ENCODE measurements at regions not wholly inside any gene's neighbourhood (a gene's known extent, or its start where the extent isn't known, plus 50 kb on each side); places are given as distances from the start of the nearest gene placed in this dataset.

GRCh38 chr5:10081584-10081983, 168.1 kb downstream of the ATPSCKMT start:
- Histone ChIP-seq H2AFZ (ENCODE audit: insufficient read depth, low read depth, low read length, poor library complexity, severe bottlenecking) (no peak overlapping the region), H3K4me1 (ENCODE audit: control insufficient read depth in 1 of 2, insufficient read depth in 2 of 2, low read length in 2 of 2) (no peaks in the 10 kb centered on the region), H3K36me3 (replicated peaks in 1 of 2; ENCODE audit: control insufficient read depth in 1 of 2, insufficient read depth in 2 of 2, low read length in 2 of 2) (no peaks in the 10 kb centered on the region), H3K9me3 (replicated peaks in 1 of 2; ENCODE audit: control insufficient read depth in 1 of 2, insufficient read depth in 1 of 2, low read length in 2 of 2) (peaks cover 0 to 8% of the 10 kb centered on the region in 2 donors), H3K9ac (ENCODE audit: insufficient read depth, low read length, poor library complexity, severe bottlenecking) (no peak overlapping the region), H3K4me2 (replicated peaks; ENCODE audit: extremely low read depth, low read length, poor library complexity, severe bottlenecking) (no peak overlapping the region), H4K20me1 (ENCODE audit: insufficient read depth, low read length) (no peaks in the 10 kb centered on the region), H3K79me2 (ENCODE audit: insufficient read depth, low read length) (no peaks in the 10 kb centered on the region), H3K27me3 (ENCODE audit: control insufficient read depth in 2 of 2, insufficient read depth in 2 of 2, low read length in 2 of 2) (no peaks in the 10 kb centered on the region), H3K4me3 (replicated peaks in 1 of 3; ENCODE audit: low read depth in 2 of 3, low read length in 3 of 3) (no peak overlapping the region), H3K27ac (ENCODE audit: low read depth in 1 of 2, low read length in 2 of 2) (no peak overlapping the region)
- no peak overlapping the region for H3K27ac Mint-ChIP-seq
- 80% methylated on average over 1 of the region's 4 CpGs for WGBS (ENCODE audit: insufficient coverage)
- DNase-seq: no peak
- no peaks in the 10 kb centered on the region for H3K4me1 Mint-ChIP-seq
- no peaks in the 10 kb centered on the region for H3K27me3 Mint-ChIP-seq (ENCODE audit: low read depth in 3 of 3)
- H3K4me3 Mint-ChIP-seq: no peak overlapping the region
- peaks cover 0 to 8% (median 0%) of the 10 kb centered on the region in 7 donors for H3K9me3 Mint-ChIP-seq
- H3K36me3 Mint-ChIP-seq: no peaks in the 10 kb centered on the region
- TF ChIP-seq CTCF (IDR thresholded peaks at IDR 0.05): no peak
- intact Hi-C loops (cut with micrococcal nuclease): no loop called here

- WGBS (ENCODE audit: insufficient coverage): 86% methylated on average over 8 of the region's 11 CpGs
- Mint-ChIP-seq H3K4me1 (no peaks in the 10 kb centered on the region), H3K36me3 (no peaks in the 10 kb centered on the region), H3K4me3 (no peak overlapping the region), H3K27ac (no peak overlapping the region), H3K9me3 (peaks cover 0 to 8% (median 3%) of the 10 kb centered on the region in 7 donors), H3K27me3 (ENCODE audit: low read depth in 3 of 3) (no peaks in the 10 kb centered on the region)
- Histone ChIP-seq H3K79me2 (ENCODE audit: insufficient read depth, low read length) (no peaks in the 10 kb centered on the region), H3K9me3 (replicated peaks in 1 of 2; ENCODE audit: control insufficient read depth in 1 of 2, insufficient read depth in 1 of 2, low read length in 2 of 2) (peaks cover 0 to 8% of the 10 kb centered on the region in 2 donors), H3K27ac (ENCODE audit: low read depth in 1 of 2, low read length in 2 of 2) (no peak overlapping the region), H3K4me1 (ENCODE audit: control insufficient read depth in 1 of 2, insufficient read depth in 2 of 2, low read length in 2 of 2) (no peaks in the 10 kb centered on the region), H3K9ac (ENCODE audit: insufficient read depth, low read length, poor library complexity, severe bottlenecking) (no peak overlapping the region), H3K4me2 (replicated peaks; ENCODE audit: extremely low read depth, low read length, poor library complexity, severe bottlenecking) (no peak overlapping the region), H2AFZ (ENCODE audit: insufficient read depth, low read depth, low read length, poor library complexity, severe bottlenecking) (no peak overlapping the region), H3K4me3 (replicated peaks in 1 of 3; ENCODE audit: low read depth in 2 of 3, low read length in 3 of 3) (no peak overlapping the region), H4K20me1 (ENCODE audit: insufficient read depth, low read length) (no peaks in the 10 kb centered on the region), H3K36me3 (replicated peaks in 1 of 2; ENCODE audit: control insufficient read depth in 1 of 2, insufficient read depth in 2 of 2, low read length in 2 of 2) (no peaks in the 10 kb centered on the region), H3K27me3 (ENCODE audit: control insufficient read depth in 2 of 2, insufficient read depth in 2 of 2, low read length in 2 of 2) (no peaks in the 10 kb centered on the region)
- TF ChIP-seq CTCF (IDR thresholded peaks at IDR 0.05): no peak
- DNase-seq: no peak
- intact Hi-C loops (cut with micrococcal nuclease): no loop called here
Measured at GRCh38 chr5:10077791-10078545, 171.7 kb downstream of the ATPSCKMT start.
